ENCODE measurements at regions not wholly inside any gene's neighbourhood (a gene's known extent, or its start where the extent isn't known, plus 50 kb on each side); places are given as distances from the start of the nearest gene placed in this dataset.

DNA sequence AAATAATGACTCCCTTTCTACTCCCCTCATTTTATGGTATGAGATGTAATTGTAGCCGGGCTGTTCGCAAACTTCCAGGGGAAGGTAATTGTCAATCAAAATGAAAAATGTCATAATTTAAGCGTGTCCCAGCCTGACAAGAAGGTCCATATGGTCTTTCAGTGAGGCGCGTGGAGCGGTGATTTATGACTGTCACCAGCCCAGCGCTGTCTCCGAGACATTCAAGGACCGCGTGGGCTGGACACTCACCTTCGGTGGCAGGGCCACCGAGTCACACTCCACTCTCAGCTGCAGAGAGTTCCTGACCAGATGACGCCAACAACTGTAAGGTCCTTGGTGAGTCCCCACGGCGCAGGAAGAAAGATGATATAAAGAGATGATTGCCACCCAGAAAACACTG is 157.7 kb upstream of the TNRC6C start:
- TF ChIP-seq, protein P1, sequence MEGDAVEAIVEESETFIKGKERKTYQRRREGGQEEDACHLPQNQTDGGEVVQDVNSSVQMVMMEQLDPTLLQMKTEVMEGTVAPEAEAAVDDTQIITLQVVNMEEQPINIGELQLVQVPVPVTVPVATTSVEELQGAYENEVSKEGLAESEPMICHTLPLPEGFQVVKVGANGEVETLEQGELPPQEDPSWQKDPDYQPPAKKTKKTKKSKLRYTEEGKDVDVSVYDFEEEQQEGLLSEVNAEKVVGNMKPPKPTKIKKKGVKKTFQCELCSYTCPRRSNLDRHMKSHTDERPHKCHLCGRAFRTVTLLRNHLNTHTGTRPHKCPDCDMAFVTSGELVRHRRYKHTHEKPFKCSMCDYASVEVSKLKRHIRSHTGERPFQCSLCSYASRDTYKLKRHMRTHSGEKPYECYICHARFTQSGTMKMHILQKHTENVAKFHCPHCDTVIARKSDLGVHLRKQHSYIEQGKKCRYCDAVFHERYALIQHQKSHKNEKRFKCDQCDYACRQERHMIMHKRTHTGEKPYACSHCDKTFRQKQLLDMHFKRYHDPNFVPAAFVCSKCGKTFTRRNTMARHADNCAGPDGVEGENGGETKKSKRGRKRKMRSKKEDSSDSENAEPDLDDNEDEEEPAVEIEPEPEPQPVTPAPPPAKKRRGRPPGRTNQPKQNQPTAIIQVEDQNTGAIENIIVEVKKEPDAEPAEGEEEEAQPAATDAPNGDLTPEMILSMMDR (IDR thresholded peaks at IDR 0.05), result no peak
- TF ChIP-seq EP300 (IDR thresholded peaks at IDR 0.05), result no peak
- no peak for TF ChIP-seq POLR2A (IDR thresholded peaks at IDR 0.05)
- no peak for TF ChIP-seq POLR2AphosphoS5 (IDR thresholded peaks at IDR 0.05)

Data from stomach (tissue), 4 donors.